ENCODE measurements at regions not wholly inside any gene's neighbourhood (a gene's known extent, or its start where the extent isn't known, plus 50 kb on each side); places are given as distances from the start of the nearest gene placed in this dataset.
"Not testable (repeated sequence)": the region's sequence is repeated elsewhere in the genome, so short reads cannot be mapped to it uniquely, and the experiment has no call there.

GRCh38 chr1:94751483-94751882, 68.7 kb upstream of the SLC44A3 start:
- TF ChIP-seq CTCF (conservative IDR thresholded peaks at IDR 0.05); EZH2 (IDR thresholded peaks at IDR 0.05; ENCODE audit: low read depth): not testable (repeated sequence)

All from PC-9 (cell line).